ENCODE measurements at regions not wholly inside any gene's neighbourhood (a gene's known extent, or its start where the extent isn't known, plus 50 kb on each side); places are given as distances from the start of the nearest gene placed in this dataset.

DNA sequence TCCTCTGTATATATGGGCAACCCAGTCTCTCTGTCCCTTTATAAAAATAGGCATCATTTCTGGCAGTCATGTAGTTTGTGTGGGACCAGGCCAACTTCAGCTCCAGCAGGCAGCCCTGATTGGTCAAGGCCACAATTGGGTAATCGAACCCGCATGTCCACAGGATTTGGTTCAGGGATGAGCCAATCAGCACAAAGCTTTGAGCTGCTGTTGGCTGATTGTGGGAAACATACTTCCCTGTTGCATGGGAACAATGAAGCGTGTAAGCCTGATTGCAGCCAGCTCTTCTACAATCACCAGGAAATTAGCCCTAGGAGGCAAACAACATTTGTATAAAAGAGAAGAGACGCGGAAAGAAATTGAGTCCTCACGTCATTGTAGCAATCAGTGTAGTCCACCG, 328.6 kb downstream of the PCNX1 start:
- TF ChIP-seq POLR2A (IDR thresholded peaks at IDR 0.05; ENCODE audit: low read length) (no peak), GATA1 (IDR thresholded peaks at IDR 0.05; ENCODE audit: low read depth, low read length) (no peak)

Measured in erythroblast (primary cell).